GM12878 (cell line): ENCODE measurements at regions not wholly inside any gene's neighbourhood (a gene's known extent, or its start where the extent isn't known, plus 50 kb on each side); places are given as distances from the start of the nearest gene placed in this dataset.

Source experiments
- ATF7 ChIP-seq: fragments of 450-650 bp; IDR thresholded peaks from 2 replicates; pipeline ENCODE4 v1.6.1; 2016; ENCODE audit warnings: low read depth, mild to moderate bottlenecking
- BACH1 ChIP-seq: fragments of 450-650 bp; IDR thresholded peaks from 2 replicates; pipeline ENCODE4 v1.6.1; 2017; ENCODE audit warnings: mild to moderate bottlenecking, borderline replicate concordance
- CREB1 ChIP-seq: IDR thresholded peaks from 2 replicates; pipeline ENCODE4 v1.6.1; 2012; ENCODE audit warnings: low read depth, mild to moderate bottlenecking, inconsistent platforms
- EP300 ChIP-seq, 2 experiments: fragments of 150-350 bp in 1 of 2; IDR thresholded peaks; 2 replicates each; pipeline ENCODE4 v1.6.1; 2011 to 2012; ENCODE audit warnings: low read depth in 2 of 2, low read length in 2 of 2, borderline replicate concordance in 1 of 2, improper control_type of control experiment in 1 of 2, inconsistent platforms in 1 of 2; ENCODE audit not compliant: control insufficient read depth in 1 of 2
- ETV6 ChIP-seq, 2 experiments: fragments of 450-650 bp in 1 of 2; IDR thresholded peaks in 1 of 2; conservative IDR thresholded peaks in 1 of 2; 2 replicates each; pipeline ENCODE4 v1.6.1; 2014; ENCODE audit warnings: antibody characterized with exemption in 1 of 2, borderline replicate concordance in 1 of 2, low read depth in 1 of 2, mild to moderate bottlenecking in 1 of 2, moderate library complexity in 1 of 2
- FOS ChIP-seq: IDR thresholded peaks from 3 replicates; pipeline ENCODE4 v1.6.1; 2011; ENCODE audit warnings: borderline replicate concordance; ENCODE audit not compliant: insufficient read length; ENCODE audit errors: extremely low read depth
- FOXM1 ChIP-seq: IDR thresholded peaks from 2 replicates; pipeline ENCODE4 v1.6.1; 2012; ENCODE audit warnings: low read depth, mild to moderate bottlenecking, inconsistent platforms, low read length, moderate library complexity
- HDAC6 ChIP-seq: fragments of 200-600 bp; sonication (generic); IDR thresholded peaks from one replicate; pipeline ENCODE4 v1.8.0; 2017; ENCODE audit warnings: antibody characterized with exemption; ENCODE audit not compliant: unreplicated experiment
- IRF3 ChIP-seq: fragments of 450-650 bp; IDR thresholded peaks from 2 replicates; pipeline ENCODE4 v1.6.1; 2014; ENCODE audit warnings: mild to moderate bottlenecking
- IRF4 ChIP-seq: IDR thresholded peaks from 2 replicates; pipeline ENCODE4 v1.6.1; 2011; ENCODE audit warnings: low read depth, low read length
- JUNB ChIP-seq: IDR thresholded peaks from 2 replicates; pipeline ENCODE4 v1.6.1; 2016; ENCODE audit warnings: antibody characterized with exemption, mild to moderate bottlenecking
- MEF2A ChIP-seq: IDR thresholded peaks from 2 replicates; pipeline ENCODE4 v1.6.1; 2011; ENCODE audit warnings: low read depth, mild to moderate bottlenecking, low read length, moderate library complexity; ENCODE audit not compliant: insufficient read depth
- MTA3 ChIP-seq: IDR thresholded peaks from 2 replicates; pipeline ENCODE4 v1.6.1; 2012; ENCODE audit warnings: low read length, inconsistent platforms, borderline replicate concordance
- NFIC ChIP-seq: IDR thresholded peaks from 2 replicates; pipeline ENCODE4 v1.6.1; 2012; ENCODE audit warnings: low read depth, mild to moderate bottlenecking, inconsistent platforms, low read length, moderate library complexity
- NFXL1 ChIP-seq: fragments of 450-650 bp; IDR thresholded peaks from 2 replicates; pipeline ENCODE4 v1.6.1; 2017; ENCODE audit warnings: antibody characterized with exemption, mild to moderate bottlenecking, borderline replicate concordance
- NR2F1 ChIP-seq: fragments of 450-650 bp; conservative IDR thresholded peaks from 2 replicates; pipeline ENCODE4 v1.6.1; 2017; ENCODE audit warnings: mild to moderate bottlenecking
- REST ChIP-seq: IDR thresholded peaks from 2 replicates; pipeline ENCODE4 v1.6.1; 2012; ENCODE audit warnings: mild to moderate bottlenecking, low read depth, low read length
- RUNX3 ChIP-seq: IDR thresholded peaks from 2 replicates; pipeline ENCODE4 v1.6.1; 2012; ENCODE audit warnings: low read length, inconsistent platforms
- SMARCA5 ChIP-seq: fragments of 450-650 bp; IDR thresholded peaks from 2 replicates; pipeline ENCODE4 v1.6.1; 2017; ENCODE audit warnings: mild to moderate bottlenecking
- YY1 ChIP-seq: IDR thresholded peaks from 2 replicates; pipeline ENCODE4 v1.6.1; 2011; ENCODE audit warnings: low read depth, mild to moderate bottlenecking, low read length
- ZNF24 ChIP-seq: fragments of 450-650 bp; IDR thresholded peaks from 2 replicates; pipeline ENCODE4 v1.6.1; 2017; ENCODE audit warnings: antibody characterized with exemption, mild to moderate bottlenecking
- ZNF384 ChIP-seq: IDR thresholded peaks from 2 replicates; pipeline ENCODE4 v1.6.1; 2012; ENCODE audit warnings: low read depth, mild to moderate bottlenecking, low read length, improper control_type of control experiment, borderline replicate concordance
- ZZZ3 ChIP-seq: IDR thresholded peaks from 2 replicates; pipeline ENCODE4 v1.6.1; 2011; ENCODE audit warnings: low read depth; ENCODE audit not compliant: control insufficient read depth, insufficient read length
- TF ChIP-seq, protein P1 (sequence below): IDR thresholded peaks from 2 replicates; pipeline ENCODE4 v1.6.1; 2012; ENCODE audit warnings: low read length, inconsistent platforms
- TF ChIP-seq, protein P2 (sequence below), 3 experiments: IDR thresholded peaks in 2 of 3; conservative IDR thresholded peaks in 1 of 3; 2 replicates each; pipeline ENCODE4 v1.5.1; 2011; ENCODE audit warnings: low read depth in 3 of 3, low read length in 3 of 3, mild to moderate bottlenecking in 3 of 3, control low read depth in 2 of 3, moderate library complexity in 2 of 3, inconsistent platforms in 1 of 3, mixed read lengths in 1 of 3; ENCODE audit not compliant: control insufficient read depth in 2 of 3, insufficient read depth in 1 of 3; ENCODE audit errors: extremely low read depth in 1 of 3

GRCh38 chr10:26357203-26357602 lies 80.9 kb upstream of the APBB1IP start (continued):
- TF ChIP-seq, protein P1, sequence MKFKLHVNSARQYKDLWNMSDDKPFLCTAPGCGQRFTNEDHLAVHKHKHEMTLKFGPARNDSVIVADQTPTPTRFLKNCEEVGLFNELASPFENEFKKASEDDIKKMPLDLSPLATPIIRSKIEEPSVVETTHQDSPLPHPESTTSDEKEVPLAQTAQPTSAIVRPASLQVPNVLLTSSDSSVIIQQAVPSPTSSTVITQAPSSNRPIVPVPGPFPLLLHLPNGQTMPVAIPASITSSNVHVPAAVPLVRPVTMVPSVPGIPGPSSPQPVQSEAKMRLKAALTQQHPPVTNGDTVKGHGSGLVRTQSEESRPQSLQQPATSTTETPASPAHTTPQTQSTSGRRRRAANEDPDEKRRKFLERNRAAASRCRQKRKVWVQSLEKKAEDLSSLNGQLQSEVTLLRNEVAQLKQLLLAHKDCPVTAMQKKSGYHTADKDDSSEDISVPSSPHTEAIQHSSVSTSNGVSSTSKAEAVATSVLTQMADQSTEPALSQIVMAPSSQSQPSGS: peak; percentile 71
- TF ChIP-seq YY1: no peak
- peak; percentile 70; the same call in 1 of the 2 replicates for TF ChIP-seq NFIC
- TF ChIP-seq IRF4: peak; percentile 33; the same call in 1 of the 2 replicates
- peak; percentile 75; the same call in 1 of the 2 replicates for TF ChIP-seq BACH1
- TF ChIP-seq JUNB: peak; percentile 88
- TF ChIP-seq HDAC6: no peak
- no peak for TF ChIP-seq NR2F1
- TF ChIP-seq FOXM1: peak; percentile 60; the same call in 1 of the 2 replicates
- TF ChIP-seq ETV6 (conservative IDR thresholded peaks at IDR 0.05 in 1 of 2, IDR thresholded peaks at IDR 0.05 in 1 of 2; ENCODE audit: borderline replicate concordance in 1 of 2, low read depth in 1 of 2): no peak
- TF ChIP-seq ZZZ3: no peak
- peak; percentile 65 for TF ChIP-seq RUNX3
- TF ChIP-seq IRF3: no peak
- no peak for TF ChIP-seq NFXL1
- 0 out of 2 replicates have a peak, but pooled peaks have one; percentile 23 for TF ChIP-seq CREB1
- no peak for TF ChIP-seq EP300 (IDR thresholded peaks at IDR 0.05; ENCODE audit: borderline replicate concordance in 1 of 2, control insufficient read depth in 1 of 2, low read depth in 2 of 2, low read length in 2 of 2)
- TF ChIP-seq SMARCA5: no peak
- TF ChIP-seq REST: no peak
- TF ChIP-seq, protein P2, sequence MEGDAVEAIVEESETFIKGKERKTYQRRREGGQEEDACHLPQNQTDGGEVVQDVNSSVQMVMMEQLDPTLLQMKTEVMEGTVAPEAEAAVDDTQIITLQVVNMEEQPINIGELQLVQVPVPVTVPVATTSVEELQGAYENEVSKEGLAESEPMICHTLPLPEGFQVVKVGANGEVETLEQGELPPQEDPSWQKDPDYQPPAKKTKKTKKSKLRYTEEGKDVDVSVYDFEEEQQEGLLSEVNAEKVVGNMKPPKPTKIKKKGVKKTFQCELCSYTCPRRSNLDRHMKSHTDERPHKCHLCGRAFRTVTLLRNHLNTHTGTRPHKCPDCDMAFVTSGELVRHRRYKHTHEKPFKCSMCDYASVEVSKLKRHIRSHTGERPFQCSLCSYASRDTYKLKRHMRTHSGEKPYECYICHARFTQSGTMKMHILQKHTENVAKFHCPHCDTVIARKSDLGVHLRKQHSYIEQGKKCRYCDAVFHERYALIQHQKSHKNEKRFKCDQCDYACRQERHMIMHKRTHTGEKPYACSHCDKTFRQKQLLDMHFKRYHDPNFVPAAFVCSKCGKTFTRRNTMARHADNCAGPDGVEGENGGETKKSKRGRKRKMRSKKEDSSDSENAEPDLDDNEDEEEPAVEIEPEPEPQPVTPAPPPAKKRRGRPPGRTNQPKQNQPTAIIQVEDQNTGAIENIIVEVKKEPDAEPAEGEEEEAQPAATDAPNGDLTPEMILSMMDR (IDR thresholded peaks at IDR 0.05 in 2 of 3, conservative IDR thresholded peaks at IDR 0.05 in 1 of 3; ENCODE audit: control insufficient read depth in 2 of 3, extremely low read depth in 1 of 3, insufficient read depth in 1 of 3, low read depth in 3 of 3, low read length in 3 of 3): no peak
- TF ChIP-seq MEF2A: no peak
- TF ChIP-seq ZNF24: peak; percentile 57; the same call in 1 of the 2 replicates
- TF ChIP-seq FOS: no peak
- TF ChIP-seq ATF7: 0 out of 2 replicates have a peak, but pooled peaks have one; percentile 37
- no peak for TF ChIP-seq MTA3
- no peak for TF ChIP-seq ZNF384
